Activated CD8-positive, alpha-beta memory T cell treated with anti-CD3 and anti-CD28 coated beads for 1 hour (primary cell): ENCODE measurements at regions not wholly inside any gene's neighbourhood (a gene's known extent, or its start where the extent isn't known, plus 50 kb on each side); places are given as distances from the start of the nearest gene placed in this dataset.
"Not testable (repeated sequence)": the region's sequence is repeated elsewhere in the genome, so short reads cannot be mapped to it uniquely, and the experiment has no call there.

Source experiments
- DNase-seq, 2 donors: peaks; one replicate each; pipeline ENCODE4 v3.0.0-alpha.2; 2020; ENCODE audit warnings: low read depth in 1 of 2; ENCODE audit errors: extremely low read depth in 1 of 2

- no peak for DNase-seq
Measured at GRCh38 chr13:80889829-80890228, 548.9 kb upstream of the SPRY2 start.

GRCh38 chr13:80888390-80888789 is 547.5 kb upstream of the SPRY2 start:
- DNase-seq: no peak

GRCh38 chr13:80884056-80884785 is 543.3 kb upstream of the SPRY2 start:
- no peak for DNase-seq

- no peak for DNase-seq
Measured at GRCh38 chr13:80883545-80883944, 542.6 kb upstream of the SPRY2 start.

GRCh38 chr13:80881942-80882445 is 541.1 kb upstream of the SPRY2 start:
- DNase-seq: no peak

- DNase-seq: no peak
Measured at GRCh38 chr13:80881495-80881894, 540.6 kb upstream of the SPRY2 start.

GRCh38 chr13:80881034-80881433 is 540.1 kb upstream of the SPRY2 start:
- no peak for DNase-seq

- DNase-seq: no peak
Measured at GRCh38 chr13:80877944-80878241, 537.0 kb upstream of the SPRY2 start.

GRCh38 chr13:80877209-80877943 is 536.5 kb upstream of the SPRY2 start:
- DNase-seq: no peak

GRCh38 chr13:80873589-80873988 is 532.7 kb upstream of the SPRY2 start:
- DNase-seq: peak in 1 of 2 donors; percentile 5

- DNase-seq: not testable (repeated sequence)
Measured at GRCh38 chr13:80871971-80872370, 531.0 kb upstream of the SPRY2 start.

- no peak for DNase-seq
Measured at GRCh38 chr13:80871481-80871880, 530.6 kb upstream of the SPRY2 start.

GRCh38 chr13:80870186-80870585 is 529.3 kb upstream of the SPRY2 start:
- DNase-seq: no peak

- DNase-seq: no peak
Measured at GRCh38 chr13:80866921-80867320, 526.0 kb upstream of the SPRY2 start.

- no peak for DNase-seq
Measured at GRCh38 chr13:80865329-80865728, 524.4 kb upstream of the SPRY2 start.

GRCh38 chr13:80862456-80862855 is 521.5 kb upstream of the SPRY2 start:
- DNase-seq: no peak

- no peak for DNase-seq
Measured at GRCh38 chr13:80860845-80861244, 519.9 kb upstream of the SPRY2 start.

GRCh38 chr13:80858131-80858530 is 517.2 kb upstream of the SPRY2 start:
- DNase-seq: no peak

- no peak for DNase-seq
Measured at GRCh38 chr13:80857321-80857720, 516.4 kb upstream of the SPRY2 start.

- DNase-seq: no peak
Measured at GRCh38 chr13:80850771-80851170, 509.8 kb upstream of the SPRY2 start.

- DNase-seq: no peak
Measured at GRCh38 chr13:80844164-80844563, 503.2 kb upstream of the SPRY2 start.

- no peak for DNase-seq
Measured at GRCh38 chr13:80841414-80841813, 500.5 kb upstream of the SPRY2 start.
